ENCODE measurements at regions not wholly inside any gene's neighbourhood (a gene's known extent, or its start where the extent isn't known, plus 50 kb on each side); places are given as distances from the start of the nearest gene placed in this dataset.

GRCh38 chr12:46484396-46485061 is 112.0 kb upstream of the SLC38A2 start:
- no peak for TF ChIP-seq CTCF (IDR thresholded peaks at IDR 0.05; ENCODE audit: insufficient read depth, low read length, poor library complexity, severe bottlenecking)
- no peak overlapping the region for H3K4me3 ChIP-seq (ENCODE audit: low read depth, low read length)
- no peaks in the 10 kb centered on the region for H3K27me3 ChIP-seq (ENCODE audit: control insufficient read depth, insufficient read depth, low read length)
- no peak for DNase-seq (ENCODE audit: low read depth)
- no peaks in the 10 kb centered on the region for H3K36me3 ChIP-seq (ENCODE audit: control insufficient read depth, insufficient read depth, low read length)

- no peaks in the 10 kb centered on the region for H3K36me3 ChIP-seq (ENCODE audit: control insufficient read depth, insufficient read depth, low read length)
- no peak for TF ChIP-seq CTCF (IDR thresholded peaks at IDR 0.05; ENCODE audit: insufficient read depth, low read length, poor library complexity, severe bottlenecking)
- no peaks in the 10 kb centered on the region for H3K27me3 ChIP-seq (ENCODE audit: control insufficient read depth, insufficient read depth, low read length)
- no peak overlapping the region for H3K4me3 ChIP-seq (ENCODE audit: low read depth, low read length)
- no peak for DNase-seq (ENCODE audit: low read depth)
Measured at GRCh38 chr12:46483572-46484395, 111.2 kb upstream of the SLC38A2 start.

GRCh38 chr12:46480724-46481123 is 108.2 kb upstream of the SLC38A2 start:
- H3K36me3 ChIP-seq (ENCODE audit: control insufficient read depth, insufficient read depth, low read length) = no peaks in the 10 kb centered on the region
- TF ChIP-seq CTCF (IDR thresholded peaks at IDR 0.05; ENCODE audit: insufficient read depth, low read length, poor library complexity, severe bottlenecking) = no peak
- H3K27me3 ChIP-seq (ENCODE audit: control insufficient read depth, insufficient read depth, low read length) = no peaks in the 10 kb centered on the region
- no peak for DNase-seq (ENCODE audit: low read depth)
- no peak overlapping the region for H3K4me3 ChIP-seq (ENCODE audit: low read depth, low read length)

GRCh38 chr12:46480316-46480715 is 107.7 kb upstream of the SLC38A2 start:
- Histone ChIP-seq H3K27me3 (ENCODE audit: control insufficient read depth, insufficient read depth, low read length) (no peaks in the 10 kb centered on the region), H3K36me3 (ENCODE audit: control insufficient read depth, insufficient read depth, low read length) (no peaks in the 10 kb centered on the region), H3K4me3 (ENCODE audit: low read depth, low read length) (no peak overlapping the region)
- no peak for TF ChIP-seq CTCF (IDR thresholded peaks at IDR 0.05; ENCODE audit: insufficient read depth, low read length, poor library complexity, severe bottlenecking)
- no peak for DNase-seq (ENCODE audit: low read depth)

- H3K36me3 ChIP-seq (ENCODE audit: control insufficient read depth, insufficient read depth, low read length) = no peaks in the 10 kb centered on the region
- TF ChIP-seq CTCF (IDR thresholded peaks at IDR 0.05; ENCODE audit: insufficient read depth, low read length, poor library complexity, severe bottlenecking) = no peak
- H3K4me3 ChIP-seq (ENCODE audit: low read depth, low read length) = no peak overlapping the region
- no peaks in the 10 kb centered on the region for H3K27me3 ChIP-seq (ENCODE audit: control insufficient read depth, insufficient read depth, low read length)
- DNase-seq (ENCODE audit: low read depth) = no peak
Measured at GRCh38 chr12:46478123-46478522, 105.5 kb upstream of the SLC38A2 start.

All from kidney epithelial cell (primary cell).